SK-N-SH treated with all-trans-retinoic acid at 6 μM for 48 hours (cell line): ENCODE measurements at regions not wholly inside any gene's neighbourhood (a gene's known extent, or its start where the extent isn't known, plus 50 kb on each side); places are given as distances from the start of the nearest gene placed in this dataset.

ENCODE experiments used
- GLIS3 ChIP-seq: fragments of 250-450 bp; sonication (Bioruptor Pico); IDR thresholded peaks from 2 replicates; pipeline ENCODE4 v1.5.0; 2020; ENCODE audit warnings: mild to moderate bottlenecking, moderate library complexity
- PATZ1 ChIP-seq: fragments of 250-450 bp; sonication (Bioruptor Pico); IDR thresholded peaks from 2 replicates; pipeline ENCODE4 v1.8.0; 2020; ENCODE audit warnings: mild to moderate bottlenecking, moderate library complexity, borderline replicate concordance
- POU6F1 ChIP-seq: fragments of 250-450 bp; sonication (Bioruptor Pico); IDR thresholded peaks from 2 replicates; pipeline ENCODE4 v1.8.0; 2021; ENCODE audit warnings: low read depth, mild to moderate bottlenecking, moderate library complexity, borderline replicate concordance
- TCF4 ChIP-seq: fragments of 250-450 bp; sonication (Bioruptor Pico); IDR thresholded peaks from 2 replicates; pipeline ENCODE4 v1.8.0; 2021; ENCODE audit warnings: mild to moderate bottlenecking, moderate library complexity, borderline replicate concordance
- ZC3H10 ChIP-seq: fragments of 250-450 bp; sonication (Bioruptor Pico); IDR thresholded peaks from 2 replicates; pipeline ENCODE4 v1.5.1; 2021; ENCODE audit warnings: mild to moderate bottlenecking, moderate library complexity
- ZFP3 ChIP-seq: fragments of 250-450 bp; sonication (Bioruptor Pico); IDR thresholded peaks from 2 replicates; pipeline ENCODE4 v1.5.0; 2020; ENCODE audit warnings: mild to moderate bottlenecking, moderate library complexity

GRCh38 chr21:19510653-19511052 lies 1107.1 kb upstream of the TMPRSS15 start:
- no peak for TF ChIP-seq PATZ1 (CRISPR knock-in tag)
- no peak for TF ChIP-seq POU6F1 (CRISPR knock-in tag)
- TF ChIP-seq ZFP3 (CRISPR knock-in tag): no peak
- TF ChIP-seq GLIS3 (CRISPR knock-in tag): no peak
- TF ChIP-seq TCF4 (CRISPR knock-in tag): no peak
- TF ChIP-seq ZC3H10: no peak
